SKM-1 (cell line): ENCODE measurements at regions not wholly inside any gene's neighbourhood (a gene's known extent, or its start where the extent isn't known, plus 50 kb on each side); places are given as distances from the start of the nearest gene placed in this dataset.

Source experiments
- DNase-seq: peaks from one replicate; lab custom pipeline; 2025; ENCODE audit not compliant: unreplicated experiment; lab: John Stamatoyannopoulos, UW

DNA sequence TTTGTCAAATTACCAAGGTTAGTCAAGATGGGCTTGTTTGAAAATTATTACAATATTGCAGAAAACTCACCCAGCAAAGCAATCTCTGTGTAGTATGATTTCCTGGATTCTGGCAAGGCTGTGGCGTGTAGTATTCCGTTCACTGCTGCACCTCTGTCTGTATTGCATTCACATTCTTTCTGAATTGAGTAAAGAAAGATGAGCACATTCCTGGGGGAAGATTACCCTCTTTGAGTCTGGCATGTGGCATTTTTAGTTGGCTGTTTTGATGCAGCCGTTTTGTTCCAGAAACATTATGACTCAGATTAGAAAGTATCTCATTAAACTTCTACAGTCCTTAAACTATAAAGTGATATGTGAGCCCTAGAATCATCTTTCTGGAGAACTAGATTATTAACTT is 197.7 kb downstream of the TENT4A start:
- no peak for DNase-seq

DNA sequence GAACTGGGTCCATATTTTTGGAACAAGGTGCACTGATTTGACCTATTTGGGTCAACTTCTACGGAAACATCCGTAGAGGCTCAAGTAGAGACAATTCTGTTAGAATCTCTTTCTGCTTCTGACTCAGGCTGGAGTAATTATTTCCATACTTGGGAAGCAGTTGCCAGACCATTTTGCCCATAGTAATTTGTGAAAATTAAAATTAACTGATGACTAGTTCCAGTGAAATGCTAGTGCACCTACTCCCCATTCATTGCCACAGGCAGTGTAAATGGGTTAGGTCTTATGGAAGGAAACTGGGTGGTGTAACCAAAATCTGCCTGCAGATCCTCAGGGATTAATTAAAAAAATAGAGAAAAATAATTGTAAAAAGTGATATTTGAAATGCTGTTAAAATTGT is 201.1 kb downstream of the TENT4A start:
- DNase-seq: no peak

DNA sequence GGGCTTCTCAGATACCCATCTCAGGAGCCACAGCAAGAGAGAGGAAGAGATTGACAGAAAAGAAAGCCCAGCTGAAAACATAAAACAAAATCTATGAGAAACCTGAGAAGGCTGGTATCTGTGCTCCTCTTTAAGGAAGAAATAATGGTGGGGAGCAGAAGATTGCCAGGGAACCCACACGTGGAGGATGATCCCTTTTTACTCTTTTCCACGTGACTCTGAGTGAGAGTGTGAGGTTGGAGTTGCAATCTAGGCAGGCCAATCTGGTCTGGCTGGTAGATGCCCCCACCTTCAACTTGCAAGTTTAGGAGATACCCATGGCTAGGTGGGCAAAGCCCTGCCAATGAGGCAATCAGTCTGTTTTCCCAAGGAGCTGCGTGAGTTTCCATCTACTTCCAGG is 202.3 kb downstream of the TENT4A start:
- DNase-seq: no peak

DNA sequence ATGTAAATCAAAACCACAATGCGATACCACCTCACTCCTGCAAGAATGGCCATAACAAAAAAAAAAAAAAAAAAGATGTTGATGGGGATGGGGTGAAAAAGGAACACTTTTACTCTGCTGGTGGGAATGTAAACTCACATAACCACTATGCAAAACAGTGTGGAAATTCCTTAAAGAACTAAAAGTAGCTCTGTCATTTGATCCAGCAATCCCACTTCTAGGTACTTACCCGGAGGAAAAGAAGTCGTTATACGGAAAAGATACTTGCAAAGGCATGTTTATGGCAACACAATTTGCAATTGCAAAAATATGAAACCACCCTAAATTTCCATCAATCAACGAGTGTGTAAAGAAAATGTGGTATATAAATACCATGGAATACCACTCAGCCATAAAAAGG is 205.0 kb downstream of the TENT4A start:
- no peak for DNase-seq

DNA sequence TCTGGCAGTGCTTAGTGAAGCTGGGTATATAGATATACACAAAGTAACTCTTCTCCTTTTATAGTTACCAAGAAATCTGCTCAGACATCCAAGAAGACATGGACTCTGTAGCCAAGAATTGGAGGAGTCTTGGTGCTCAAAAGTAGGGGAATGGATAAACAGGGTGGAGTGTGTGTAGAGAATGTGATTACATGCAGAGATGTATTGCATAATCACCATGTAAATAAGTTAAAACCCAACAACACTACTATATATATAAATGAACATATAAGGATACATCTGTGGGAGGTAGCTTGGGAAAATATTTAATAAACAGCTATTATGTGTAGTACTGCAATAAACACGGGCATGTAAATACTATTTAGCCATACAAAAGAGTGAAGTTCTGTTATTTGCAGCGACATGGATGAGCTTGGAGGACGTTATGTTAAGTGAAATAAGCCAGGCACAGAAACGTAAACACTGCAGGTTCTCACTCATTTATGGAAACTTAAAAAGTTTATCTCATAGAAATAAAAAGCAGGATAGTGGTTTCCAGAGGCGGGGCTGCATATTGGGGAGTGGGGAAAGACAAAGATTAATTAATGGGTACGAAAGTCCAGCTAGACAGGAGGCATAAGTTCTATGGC is 207.5 kb downstream of the TENT4A start:
- DNase-seq: no peak

DNA sequence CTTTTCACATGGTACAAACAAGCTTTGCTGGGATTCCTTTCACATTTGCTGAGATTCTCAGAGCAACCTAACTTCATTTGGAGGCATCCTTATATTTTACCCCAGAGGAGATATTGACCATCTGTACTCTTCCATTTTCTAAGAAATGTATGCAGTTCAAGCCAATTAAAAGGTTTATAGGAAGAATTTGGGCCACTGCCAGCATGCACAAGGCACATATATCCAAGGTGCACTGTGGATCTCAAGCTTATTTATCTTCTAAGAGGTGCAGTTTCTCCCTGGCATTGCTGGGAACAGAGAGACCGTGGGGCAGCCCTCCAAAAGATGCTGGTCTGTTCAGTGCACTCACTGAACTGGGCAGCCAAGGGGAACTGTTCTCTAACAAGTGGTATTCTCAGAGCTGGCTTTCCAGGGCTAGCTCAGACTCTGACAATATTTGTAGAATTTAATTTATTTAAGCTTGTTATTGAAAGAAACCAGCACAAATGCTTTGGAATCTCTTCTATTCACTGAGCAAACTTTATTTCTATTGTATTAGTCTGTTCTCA is 213.3 kb downstream of the TENT4A start:
- DNase-seq: no peak

DNA sequence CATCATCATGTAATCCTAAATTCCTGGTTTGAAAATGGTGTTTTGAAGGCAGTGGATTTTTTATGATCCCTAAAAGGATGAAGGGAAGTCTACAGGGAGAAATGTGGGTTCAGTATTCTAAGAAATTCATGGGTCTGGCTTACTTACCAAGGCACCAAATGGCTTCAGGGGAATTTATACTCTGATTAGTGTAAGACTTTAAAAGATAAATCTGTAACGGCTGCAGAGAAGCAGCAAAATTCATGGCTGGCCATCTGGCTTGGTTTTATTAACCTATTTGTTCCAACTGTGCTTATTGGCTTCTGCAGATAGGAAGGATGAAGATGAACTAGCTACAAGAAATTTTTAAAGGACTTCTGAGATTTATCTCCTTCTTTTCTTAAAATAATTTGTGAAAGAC is 222.8 kb downstream of the TENT4A start:
- no peak for DNase-seq

DNA sequence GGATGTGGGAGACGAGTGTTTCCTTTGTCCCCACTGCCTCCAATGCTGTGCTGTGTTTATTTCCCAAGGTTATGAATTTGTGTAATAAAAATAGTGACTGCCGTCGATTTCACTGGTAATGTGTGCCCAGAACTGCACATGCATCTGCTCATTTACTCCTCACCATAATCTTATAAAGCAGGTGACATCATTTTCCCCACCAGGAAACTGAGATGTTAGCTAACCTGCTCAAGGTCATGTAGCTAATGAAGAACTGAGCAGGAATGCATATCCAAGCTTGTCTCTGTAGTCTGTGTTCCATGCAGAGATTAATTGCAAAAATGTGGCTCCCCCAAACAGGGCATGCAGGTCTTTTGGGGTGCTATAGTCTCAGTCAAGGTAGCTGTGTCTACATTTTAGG is 224.4 kb downstream of the TENT4A start:
- DNase-seq: no peak

DNA sequence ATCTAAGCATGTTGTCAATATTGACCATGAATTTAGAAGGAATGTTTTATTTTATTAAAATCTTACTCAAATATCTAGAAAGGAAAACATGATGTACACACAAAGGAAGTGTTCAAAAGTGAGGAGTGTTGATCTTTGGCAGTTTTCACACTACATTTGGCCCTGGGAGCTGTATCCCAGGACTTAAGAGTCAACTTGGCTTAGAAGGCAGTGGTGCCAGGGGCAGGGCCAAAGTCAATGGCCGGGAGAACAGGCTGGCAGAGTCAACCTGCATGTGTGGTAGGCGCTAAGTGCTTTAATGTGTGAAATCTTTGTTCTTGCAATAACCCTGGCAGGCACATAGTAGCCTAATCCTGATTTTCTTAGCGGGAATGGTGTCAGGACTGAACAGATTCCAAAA is 228.4 kb downstream of the TENT4A start:
- DNase-seq: no peak

DNA sequence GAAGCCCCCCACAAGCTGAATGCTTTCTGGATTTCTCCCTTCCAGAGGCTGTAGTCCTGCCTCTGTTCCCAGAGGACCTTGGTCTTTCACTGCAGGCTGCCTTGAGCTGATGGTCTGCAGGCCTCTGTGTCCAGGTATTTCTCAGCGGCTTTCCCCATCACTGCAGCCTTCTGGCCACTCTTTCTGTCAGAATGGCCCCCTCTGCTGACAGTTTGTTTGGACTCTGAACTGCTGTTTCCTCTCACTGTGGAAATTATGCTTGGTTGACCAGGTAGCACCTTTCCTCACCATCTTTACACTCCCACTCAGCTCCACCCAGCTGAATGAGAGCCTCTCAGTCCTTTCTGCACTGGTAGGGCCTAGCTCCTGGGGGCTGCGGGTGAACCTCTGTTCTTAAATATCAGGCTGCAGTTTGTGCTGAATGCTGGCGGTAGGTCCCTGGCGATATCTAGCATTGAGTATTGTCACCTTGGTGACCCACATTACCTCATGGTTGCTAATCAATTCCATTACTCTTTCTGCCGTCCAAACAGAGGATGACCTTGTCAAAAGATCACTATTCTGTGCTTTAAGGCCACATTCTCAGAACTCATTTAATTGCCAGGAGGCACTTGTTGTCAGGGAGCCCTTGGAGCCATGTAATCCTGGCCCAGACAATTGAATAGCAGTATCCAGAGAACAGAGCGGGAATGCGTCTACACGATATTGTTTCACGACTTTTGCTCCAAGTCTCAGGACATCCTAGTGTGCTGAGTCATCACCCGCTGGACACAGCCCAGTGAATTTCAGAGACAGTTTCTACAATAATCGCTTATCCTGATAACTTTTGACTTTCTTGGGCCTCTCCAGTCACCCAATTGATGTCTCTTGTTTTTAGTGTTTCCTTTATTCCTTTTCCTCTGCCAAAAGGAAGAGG is 230.2 kb downstream of the TENT4A start:
- DNase-seq: no peak

DNA sequence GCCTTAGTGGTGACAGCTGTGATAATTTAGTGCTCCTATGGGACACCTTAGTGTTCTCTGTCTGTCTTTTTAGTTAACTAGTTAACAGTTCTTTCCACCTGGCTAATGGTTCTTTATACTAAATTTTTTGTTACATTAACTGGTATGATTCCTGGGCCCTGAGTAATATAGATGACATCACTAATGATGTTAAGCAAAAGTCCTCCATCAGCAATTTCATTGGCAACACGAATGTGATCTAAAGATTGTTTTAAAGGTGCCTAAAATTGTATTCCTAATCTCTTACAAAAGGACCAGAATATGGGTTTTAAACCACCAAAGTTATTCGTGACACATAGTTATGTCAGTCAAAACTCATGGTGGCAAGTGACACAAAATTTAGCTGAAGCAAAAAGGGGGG is 235.3 kb downstream of the TENT4A start:
- no peak for DNase-seq

DNA sequence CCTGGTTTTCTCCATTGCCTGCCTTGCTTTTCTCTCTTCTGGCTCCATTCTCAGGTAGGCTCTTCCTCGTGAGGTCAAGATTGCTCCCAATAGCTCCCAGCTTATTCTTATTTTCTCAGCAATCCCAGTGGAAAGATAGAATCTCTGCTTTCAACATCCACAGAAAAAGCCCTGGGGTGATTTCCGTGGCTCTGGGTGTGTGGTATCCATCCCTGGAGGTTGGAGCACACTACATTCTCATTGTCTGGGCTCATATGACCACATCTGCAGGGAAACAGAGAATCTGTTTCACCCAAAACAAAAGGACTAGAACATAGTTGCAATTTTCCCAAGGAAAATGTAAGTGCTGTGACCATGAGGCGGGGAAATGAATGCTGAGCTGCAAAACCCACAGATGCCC is 236.0 kb downstream of the TENT4A start:
- no peak for DNase-seq

DNA sequence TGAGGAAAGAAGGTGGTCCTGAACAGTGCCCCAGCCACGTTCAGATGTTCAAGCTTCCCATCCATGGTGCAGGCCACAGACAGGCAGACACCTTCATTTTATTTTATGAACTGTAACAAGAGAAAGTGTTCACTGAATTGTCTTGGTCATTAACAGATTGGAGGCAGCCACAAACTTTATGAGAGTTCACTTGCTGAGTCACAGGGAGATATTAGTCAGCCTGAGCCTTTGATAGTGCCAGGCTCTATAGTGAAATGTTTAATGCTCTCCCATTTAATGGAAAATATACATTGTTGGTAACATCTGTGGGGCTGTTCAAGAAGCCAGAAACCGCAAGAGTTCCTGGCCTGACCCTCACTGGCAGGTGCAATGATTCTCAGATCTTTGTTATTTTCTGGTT is 237.0 kb downstream of the TENT4A start:
- DNase-seq: no peak

DNA sequence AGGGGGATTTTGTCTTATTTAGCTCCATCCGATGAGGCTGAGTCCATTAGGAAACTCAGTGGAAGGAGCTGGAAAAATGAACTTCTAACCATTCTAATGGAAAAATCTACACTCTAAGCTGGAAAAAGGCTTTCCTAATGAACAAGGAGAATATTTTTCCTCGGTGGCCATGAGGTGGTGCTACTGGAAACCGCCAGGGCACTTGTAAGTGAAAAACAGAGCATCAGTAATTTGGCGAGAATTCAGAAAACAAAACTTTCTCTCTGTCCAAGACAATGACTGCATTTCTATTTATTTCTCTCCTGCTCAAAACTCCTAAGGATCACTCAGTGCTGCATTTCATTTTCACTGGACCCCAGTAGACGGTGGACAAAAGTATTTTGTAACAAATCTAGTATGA is 237.6 kb downstream of the TENT4A start:
- no peak for DNase-seq

DNA sequence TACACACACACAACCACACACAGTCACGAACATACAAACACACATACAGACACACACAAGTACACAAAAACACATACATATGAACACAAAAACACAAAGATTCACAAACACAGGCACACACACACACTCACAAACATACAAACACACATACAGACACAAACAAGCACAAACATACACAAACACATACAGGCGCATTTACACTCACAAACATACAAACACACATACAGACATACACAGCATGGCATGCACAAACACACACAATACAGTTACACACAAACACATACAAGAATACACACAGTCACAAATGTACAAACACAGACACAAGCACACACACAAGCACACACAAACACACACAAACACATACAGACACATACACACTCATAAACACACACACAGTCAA is 247.9 kb downstream of the TENT4A start:
- no peak for DNase-seq

DNA sequence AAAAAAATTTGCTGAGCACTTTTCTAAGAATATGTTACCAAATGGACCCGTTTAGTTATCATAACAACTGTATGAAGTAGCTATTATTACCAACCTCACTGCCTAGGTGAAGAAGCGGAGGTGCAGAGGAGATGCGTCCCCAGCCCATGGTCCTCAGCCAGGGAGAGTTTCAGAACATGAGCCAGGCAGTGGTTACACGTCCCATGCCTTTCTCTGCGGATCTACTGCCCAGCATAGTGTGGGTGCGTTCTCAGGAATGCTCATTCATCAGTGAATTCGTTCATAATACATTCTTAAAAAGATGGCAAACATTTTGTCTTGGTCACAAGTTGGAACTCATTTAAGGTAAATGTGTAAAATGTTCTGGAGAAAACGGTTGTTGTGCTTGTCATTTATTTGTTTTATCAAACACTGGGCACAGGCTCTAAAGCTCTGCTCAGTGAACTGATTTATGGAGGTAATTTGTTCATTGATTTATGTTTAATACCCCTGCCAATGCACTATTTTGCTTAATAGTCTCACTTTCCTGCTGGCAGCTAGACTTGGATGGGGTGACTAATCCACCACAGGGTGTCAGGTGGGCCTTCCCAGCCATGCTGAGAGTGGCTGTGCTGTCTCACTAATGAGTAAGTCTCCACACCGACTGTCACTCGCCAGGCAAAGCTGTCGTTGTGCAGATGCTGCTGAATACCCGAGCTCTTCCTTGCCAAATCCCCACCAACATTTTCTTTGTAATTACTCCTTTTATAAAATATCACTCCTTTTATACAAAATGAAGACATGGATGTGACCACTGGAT is 248.8 kb downstream of the TENT4A start:
- DNase-seq: no peak

DNA sequence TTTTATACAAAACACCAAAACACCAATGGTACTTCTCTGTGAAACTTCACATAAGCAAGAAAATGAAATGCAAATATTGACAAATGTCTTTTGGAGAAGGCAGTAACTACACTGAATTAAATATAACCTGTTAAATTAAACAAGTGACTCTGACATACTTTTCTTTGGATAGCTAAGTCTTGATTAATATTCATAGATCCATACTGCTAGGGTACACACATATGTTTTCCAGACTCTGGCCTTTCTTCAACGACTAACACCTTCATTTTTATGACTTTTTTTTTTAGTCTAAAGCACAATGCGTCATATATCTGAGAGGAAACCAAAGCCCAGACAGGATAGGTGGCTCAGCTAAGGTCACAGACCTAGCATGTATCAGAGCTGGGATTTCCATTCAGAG is 263.7 kb downstream of the TENT4A start:
- no peak for DNase-seq

DNA sequence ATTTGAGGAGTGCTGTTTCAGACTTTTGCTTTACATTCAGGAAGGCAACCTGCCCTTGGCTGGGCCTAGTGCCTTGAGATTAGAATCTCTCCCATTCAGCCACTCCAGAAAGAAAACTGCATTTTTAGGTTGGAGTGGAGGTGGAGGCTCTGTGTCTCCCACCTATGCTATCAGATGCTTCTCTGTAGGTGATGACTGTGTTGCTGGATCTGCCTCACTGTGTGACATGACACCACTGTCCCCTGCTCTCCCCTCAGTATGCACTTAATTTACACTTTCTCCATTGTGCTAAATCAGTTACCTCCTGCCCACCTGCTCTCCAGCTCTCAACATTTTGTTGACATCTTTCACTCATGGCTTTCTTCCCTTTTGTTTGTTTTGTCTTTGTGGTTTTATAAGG is 265.8 kb downstream of the TENT4A start:
- DNase-seq: no peak

DNA sequence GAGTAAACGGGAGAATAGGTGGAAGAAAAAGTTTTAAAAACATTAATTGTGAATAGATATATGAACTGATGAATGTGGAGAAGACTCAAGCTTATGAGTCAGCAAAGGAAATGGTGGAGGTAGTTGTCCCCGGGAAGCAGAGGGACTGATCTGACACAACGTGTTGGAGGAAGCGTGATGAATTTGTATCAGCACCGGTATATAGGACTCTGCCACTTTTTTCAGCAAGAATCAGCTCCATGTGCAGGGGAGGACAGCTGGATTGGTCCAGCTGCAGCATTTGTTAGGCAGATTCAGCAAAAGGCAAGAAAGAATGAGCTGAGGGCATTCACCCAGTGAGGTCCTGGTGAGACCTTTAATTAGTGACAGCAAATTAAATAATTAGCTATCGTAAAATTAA is 276.0 kb downstream of the TENT4A start:
- DNase-seq: no peak

DNA sequence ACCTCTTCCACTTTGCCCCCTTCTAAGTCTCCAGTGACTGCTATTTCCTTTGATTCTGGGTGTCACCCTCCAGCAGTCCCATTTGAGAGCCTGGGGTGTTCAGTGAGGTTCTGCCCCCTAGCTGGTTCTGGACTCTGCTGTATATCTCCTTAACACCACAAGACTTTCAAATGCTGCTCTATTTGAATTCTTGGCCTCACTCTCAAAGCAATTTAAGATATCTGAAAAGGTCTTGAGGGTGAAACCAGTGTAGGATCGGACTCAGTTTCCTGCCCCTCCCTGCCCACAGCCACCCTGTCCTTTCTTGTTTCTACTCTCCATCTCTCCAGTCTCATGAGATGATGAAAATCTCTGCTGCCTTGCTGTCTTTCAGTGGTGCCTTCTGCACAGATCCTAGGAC is 280.9 kb downstream of the TENT4A start:
- DNase-seq: no peak

DNA sequence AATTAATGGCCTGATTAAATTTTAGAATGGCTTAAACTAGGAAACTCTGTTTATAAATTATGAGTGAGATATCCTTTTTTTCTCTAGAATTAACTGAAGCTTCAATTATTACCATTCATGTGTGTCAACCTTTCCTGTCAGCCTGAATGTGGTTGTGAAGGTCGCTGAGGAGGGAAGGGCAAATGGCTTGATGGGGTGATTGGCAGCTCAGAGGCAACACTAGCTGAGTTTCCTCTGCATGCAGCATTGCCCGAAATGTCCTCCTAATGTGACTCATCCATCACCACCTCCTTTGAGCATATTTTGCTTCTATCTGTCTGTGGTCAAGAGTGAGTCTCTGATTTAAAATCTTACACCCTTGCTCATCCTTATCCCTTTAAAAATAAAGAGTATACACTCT is 281.9 kb downstream of the TENT4A start:
- no peak for DNase-seq

DNA sequence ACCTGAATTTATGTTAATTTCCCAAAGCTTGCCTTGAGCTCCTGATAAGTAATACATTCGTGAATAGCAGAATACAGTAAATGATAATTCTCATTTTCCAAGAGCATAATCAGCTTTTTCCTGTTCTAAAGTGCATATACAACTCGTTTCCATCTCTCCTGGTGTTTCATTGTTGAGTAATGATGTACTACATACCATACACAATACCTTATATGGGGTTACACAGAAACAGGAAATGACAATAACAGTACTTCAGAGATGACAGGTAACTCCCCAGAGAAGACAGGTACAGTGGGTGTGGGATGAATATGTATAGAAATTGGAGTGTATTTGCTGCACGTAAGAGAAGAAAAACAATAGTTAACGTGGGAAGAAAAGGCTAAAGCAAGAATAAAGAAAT is 287.1 kb downstream of the TENT4A start:
- DNase-seq: no peak
